H1 (cell line): ENCODE measurements at regions not wholly inside any gene's neighbourhood (a gene's known extent, or its start where the extent isn't known, plus 50 kb on each side); places are given as distances from the start of the nearest gene placed in this dataset.

Experiments
- CTCF ChIA-PET: fragments of 300-600 bp; sonication (Branson Sonifier 250); formaldehyde crosslinking; loops from one replicate; lab custom pipeline; 2021; ENCODE audit not compliant: partially characterized antibody; lab: Charles Lee
- POLR2A ChIA-PET: fragments of 300-600 bp; sonication (Branson Sonifier 250); formaldehyde crosslinking; loops from one replicate; lab custom pipeline; 2021; ENCODE audit warnings: inconsistent platforms; ENCODE audit not compliant: partially characterized antibody; lab: Charles Lee
- DNase-seq, 2 experiments: peaks; one replicate each; pipeline versions ENCODE4 v3.0.0 to v3.0.0-alpha.2; 2010 to 2022; ENCODE audit warnings: low spot score in 2 of 2, low read depth in 1 of 2, mixed read lengths in 1 of 2
- FAIRE-seq: peaks from 2 replicates; lab custom pipeline; 2011; peaks lifted over from hg19 to GRCh38; lab: Jason Lieb, UNC
- H2AFZ ChIP-seq: 2 replicates; pipeline ENCODE4 v1.8.1; 2012; ENCODE audit warnings: low read length, inconsistent platforms
- H2AK5ac ChIP-seq: 2 replicates; pipeline ENCODE4 v1.6.1; 2013; ENCODE audit warnings: low read depth, low read length
- H2BK120ac ChIP-seq: replicated peaks from 2 replicates; pipeline ENCODE3; 2013; ENCODE audit warnings: low read depth, low read length, inconsistent platforms
- H2BK12ac ChIP-seq: 2 replicates; pipeline ENCODE4 v1.6.1; 2013; ENCODE audit warnings: low read depth, low read length
- H2BK15ac ChIP-seq: 2 replicates; pipeline ENCODE4 v1.6.1; 2013; ENCODE audit warnings: low read length
- H2BK20ac ChIP-seq: 2 replicates; pipeline ENCODE4 v1.6.1; 2013; ENCODE audit warnings: low read length
- H2BK5ac ChIP-seq: 2 replicates; pipeline ENCODE4 v1.6.1; 2013; ENCODE audit warnings: low read depth, low read length
- H3K14ac ChIP-seq: 2 replicates; pipeline ENCODE4 v1.6.1; 2013; ENCODE audit warnings: inconsistent platforms; ENCODE audit not compliant: insufficient read length
- H3K18ac ChIP-seq: 2 replicates; pipeline ENCODE4 v1.6.1; 2013; ENCODE audit warnings: low read length; ENCODE audit errors: extremely low read depth
- H3K23ac ChIP-seq: 2 replicates; pipeline ENCODE4 v1.6.1; 2013; ENCODE audit warnings: inconsistent platforms; ENCODE audit not compliant: insufficient read length
- H3K23me2 ChIP-seq: 2 replicates; pipeline ENCODE4 v1.6.1; 2013; ENCODE audit warnings: low read depth, low read length
- H3K27ac ChIP-seq: 2 replicates; pipeline ENCODE4 v1.6.1; 2011; ENCODE audit warnings: low read depth, low read length, inconsistent platforms
- H3K27me3 ChIP-seq, 4 experiments: replicated peaks in 1 of 4; 1 replicate in 1 of 4; 2 replicates in 3 of 4; pipeline versions ENCODE4 v1.6.1 to v1.8.1; 2011 to 2013; ENCODE audit warnings: low read length in 3 of 4, mild to moderate bottlenecking in 3 of 4, inconsistent platforms in 2 of 4, mixed read lengths in 2 of 4, moderate library complexity in 1 of 4; ENCODE audit not compliant: control insufficient read depth in 3 of 4, insufficient read depth in 3 of 4; ENCODE audit errors: extremely low read depth in 1 of 4
- H3K36me3 ChIP-seq, 4 experiments: 2 replicates each; pipeline versions ENCODE4 v1.6.1 to v1.8.1; 2011 to 2013; ENCODE audit warnings: mild to moderate bottlenecking in 4 of 4, low read length in 3 of 4, moderate library complexity in 2 of 4, control low read depth in 1 of 4, inconsistent platforms in 1 of 4; ENCODE audit not compliant: insufficient read depth in 4 of 4, control insufficient read depth in 2 of 4
- H3K4ac ChIP-seq: replicated peaks from 2 replicates; pipeline ENCODE3; 2013; ENCODE audit warnings: low read length, low read depth, mixed read lengths, inconsistent platforms; ENCODE audit not compliant: insufficient read length
- H3K4me1 ChIP-seq, 4 experiments: replicated peaks in 1 of 4; 1 replicate in 1 of 4; 2 replicates in 3 of 4; pipeline versions ENCODE4 v1.6.1 to v1.8.1; 2011 to 2013; ENCODE audit warnings: low read length in 3 of 4, inconsistent platforms in 2 of 4, mixed read lengths in 1 of 4; ENCODE audit not compliant: insufficient read depth in 4 of 4, control insufficient read depth in 3 of 4
- H3K4me2 ChIP-seq, 2 experiments: 2 replicates each; pipeline versions ENCODE4 v1.6.1 to v1.8.1; 2011 to 2013; ENCODE audit warnings: low read depth in 2 of 2, low read length in 2 of 2, control low read depth in 1 of 2, inconsistent platforms in 1 of 2, mild to moderate bottlenecking in 1 of 2; ENCODE audit not compliant: insufficient read depth in 1 of 2
- H3K4me3 ChIP-seq, 4 experiments: fragments of 200-600, 300-600 bp in 1 of 4; sonication (generic), shearing (Covaris generic), sonication (Bioruptor Twin) in 1 of 4; 2 replicates each; pipeline versions ENCODE4 v1.5.1 to v1.8.1; 2011 to 2016; ENCODE audit warnings: low read length in 4 of 4, low read depth in 3 of 4, control low read depth in 2 of 4, inconsistent platforms in 2 of 4, mild to moderate bottlenecking in 2 of 4, mixed read lengths in 1 of 4, moderate library complexity in 1 of 4; ENCODE audit not compliant: insufficient read depth in 2 of 4; ENCODE audit errors: extremely low read depth in 1 of 4
- H3K56ac ChIP-seq: replicated peaks from 2 replicates; pipeline ENCODE3; 2013; ENCODE audit warnings: low read depth, mild to moderate bottlenecking, mixed read lengths, low read length, inconsistent platforms; ENCODE audit not compliant: insufficient read length
- H3K79me1 ChIP-seq: 2 replicates; pipeline ENCODE4 v1.6.1; 2013; ENCODE audit warnings: low read depth, low read length, control low read depth
- H3K79me2 ChIP-seq, 2 experiments: 2 replicates each; pipeline versions ENCODE4 v1.6.1 to v1.8.1; 2012 to 2013; ENCODE audit warnings: low read length in 2 of 2, mild to moderate bottlenecking in 2 of 2, inconsistent platforms in 1 of 2; ENCODE audit not compliant: insufficient read depth in 2 of 2, control insufficient read depth in 1 of 2
- H3K9ac ChIP-seq, 4 experiments: replicated peaks in 1 of 4; 1 replicate in 1 of 4; 2 replicates in 3 of 4; pipeline versions ENCODE4 v1.6.1 to v1.8.1; 2011 to 2013; ENCODE audit warnings: low read depth in 3 of 4, low read length in 3 of 4, control low read depth in 2 of 4, mild to moderate bottlenecking in 2 of 4, moderate library complexity in 2 of 4, inconsistent platforms in 1 of 4; ENCODE audit errors: extremely low read depth in 1 of 4
- H3K9me3 ChIP-seq, 2 experiments: 2 replicates each; pipeline versions ENCODE4 v1.6.1 to v1.8.1; 2012 to 2013; ENCODE audit warnings: mild to moderate bottlenecking in 2 of 2, moderate library complexity in 2 of 2, control low read depth in 1 of 2, inconsistent platforms in 1 of 2, low read depth in 1 of 2, low read length in 1 of 2, mixed read lengths in 1 of 2; ENCODE audit not compliant: insufficient read depth in 2 of 2
- H4K20me1 ChIP-seq, 2 experiments: replicated peaks in 1 of 2; 2 replicates each; pipeline versions ENCODE3 to v1.8.1; 2011 to 2013; ENCODE audit warnings: inconsistent platforms in 2 of 2, low read length in 2 of 2, mild to moderate bottlenecking in 1 of 2; ENCODE audit not compliant: insufficient read depth in 2 of 2, control insufficient read depth in 1 of 2
- H4K5ac ChIP-seq: 2 replicates; pipeline ENCODE4 v1.6.1; 2013; ENCODE audit warnings: low read length, low read depth, mixed read lengths, inconsistent platforms; ENCODE audit not compliant: insufficient read length
- H4K8ac ChIP-seq: 2 replicates; pipeline ENCODE4 v1.8.0; 2013; ENCODE audit warnings: mild to moderate bottlenecking, moderate library complexity, low read length, inconsistent platforms; ENCODE audit not compliant: insufficient read depth; ENCODE audit errors: extremely low read depth
- H4K91ac ChIP-seq: replicated peaks from 2 replicates; pipeline ENCODE3; 2013; ENCODE audit warnings: low read length, mixed read lengths, inconsistent platforms; ENCODE audit not compliant: insufficient read length
- BACH1 ChIP-seq: IDR thresholded peaks from 2 replicates; pipeline ENCODE4 v1.6.1; 2012; ENCODE audit warnings: low read length, improper control_type of control experiment
- CBX5 ChIP-seq: fragments of 300-800, 300-1000 bp; sonication (generic); IDR thresholded peaks from 2 replicates; pipeline ENCODE4 v1.7.1; 2016; ENCODE audit warnings: antibody characterized with exemption, low read length, low read depth
- TAF7 ChIP-seq: optimal IDR thresholded peaks from 2 replicates; pipeline ENCODE3; 2011; ENCODE audit warnings: low read depth, mild to moderate bottlenecking, inconsistent platforms, low read length, moderate library complexity, borderline replicate concordance
- TBP ChIP-seq: IDR thresholded peaks from 2 replicates; pipeline ENCODE4 v1.6.1; 2011; ENCODE audit warnings: low read depth, low read length, improper control_type of control experiment
- TEAD4 ChIP-seq: IDR thresholded peaks from 2 replicates; pipeline ENCODE4 v1.6.1; 2012; ENCODE audit warnings: low read depth, low read length, inconsistent platforms, mixed read lengths
- USF2 ChIP-seq: IDR thresholded peaks from 2 replicates; pipeline ENCODE4 v1.6.1; 2011; ENCODE audit warnings: low read length, improper control_type of control experiment
- WGBS, 2 experiments: shearing (Covaris generic) in 1 of 2; methylation state at CpG; one replicate each; pipeline versions ENCODE4 v1.1.6 to v1.1.7; 2013 to 2015; ENCODE audit warnings: low lambda C conversion rate in 2 of 2, mixed read lengths in 2 of 2, inconsistent platforms in 1 of 2, low coverage in 1 of 2, missing lambda C conversion rate in 1 of 2; ENCODE audit not compliant: insufficient replicate concordance in 2 of 2, insufficient coverage in 1 of 2, insufficient read length in 1 of 2; ENCODE audit errors: extremely low coverage in 1 of 2, missing lambda C conversion rate in 1 of 2; 5-methylcytosine and 5-hydroxymethylcytosine counted together

GRCh38 chr11:116167706-116168458 is 604.9 kb downstream of the BUD13 start:
- no peak overlapping the region for H3K23ac ChIP-seq
- no peaks in the 10 kb centered on the region for H3K36me3 ChIP-seq
- H3K79me2 ChIP-seq: no peaks in the 10 kb centered on the region
- POLR2A ChIA-PET: no interaction called here
- no peak overlapping the region for H3K14ac ChIP-seq
- H2BK12ac ChIP-seq: no peak overlapping the region
- H3K9ac ChIP-seq: peak overlapping the region in 1 of 4 experiments; percentile 22; a peak in 1 of 7 replicates
- H4K20me1 ChIP-seq: peaks cover 0 to 2% of the 10 kb centered on the region in 2 experiments
- H3K4me1 ChIP-seq: peaks cover 0 to 2% (median 0%) of the 10 kb centered on the region in 4 experiments; a peak in 1 of 7 replicates
- no peaks in the 10 kb centered on the region for H3K23me2 ChIP-seq
- no peak overlapping the region for H3K18ac ChIP-seq
- peak overlapping the region; percentile 66; the same call in 1 of the 2 replicates for H4K8ac ChIP-seq
- no peak overlapping the region for H3K4me3 ChIP-seq
- H4K91ac ChIP-seq: no peak overlapping the region
- H3K4ac ChIP-seq: no peak overlapping the region
- TF ChIP-seq TEAD4 (no peak), CBX5 (no peak), TAF7 (no peak), BACH1 (no peak), TBP (no peak), USF2 (no peak)
- no peak overlapping the region for H2BK15ac ChIP-seq
- H3K27me3 ChIP-seq: no peaks in the 10 kb centered on the region
- H3K27ac ChIP-seq: no peak overlapping the region
- CTCF ChIA-PET: interaction anchor here (0.6 to 5.9 kb wide), 8 partner anchors 9 to 180 kb away, joined by 3 to 38 read pairs (median 4); no protein-coding TSS in a partner anchor
- H2AK5ac ChIP-seq: 0 out of 2 replicates have a peak overlapping the region, but pooled peaks have one; percentile 33
- no peak overlapping the region; a peak in 1 of 4 replicates for H3K4me2 ChIP-seq
- H2BK5ac ChIP-seq: 0 out of 2 replicates have a peak overlapping the region, but pooled peaks have one; percentile 36
- FAIRE-seq (no peak), DNase-seq (peak in 1 of 2 experiments; percentile 33)
- no peak overlapping the region for H2AFZ ChIP-seq
- WGBS, 2 experiments: 91% methylated on average over 9 of the region's 9 CpGs; no CpG with 5 or more reads in 1 of the 2 experiments
- no peaks in the 10 kb centered on the region for H3K79me1 ChIP-seq
- no peak overlapping the region for H2BK120ac ChIP-seq
- H4K5ac ChIP-seq: no peak overlapping the region
- H3K56ac ChIP-seq: no peak overlapping the region
- no peak overlapping the region for H2BK20ac ChIP-seq
- no peaks in the 10 kb centered on the region for H3K9me3 ChIP-seq
